ENCODE measurements at regions not wholly inside any gene's neighbourhood (a gene's known extent, or its start where the extent isn't known, plus 50 kb on each side); places are given as distances from the start of the nearest gene placed in this dataset.

DNA sequence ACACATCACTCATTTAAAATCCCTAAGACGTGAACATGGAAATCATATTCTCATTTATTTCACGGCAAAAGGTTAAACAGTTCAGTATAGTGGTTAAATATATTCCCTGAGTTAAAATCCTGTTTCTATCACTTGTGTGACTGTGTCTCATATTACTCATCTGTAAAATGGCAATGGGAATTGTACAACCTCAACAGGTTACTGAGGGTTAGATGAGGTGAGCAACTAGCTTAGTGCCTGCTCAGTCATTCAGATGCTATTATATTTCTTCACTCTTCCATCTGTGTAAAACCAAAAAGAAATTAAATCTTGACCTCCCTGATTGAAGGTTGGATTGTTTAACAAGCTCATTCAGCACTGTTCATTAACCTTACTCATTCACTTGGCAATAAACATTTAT is 212.4 kb upstream of the STK17B start:
- no peak for ATAC-seq
- intact Hi-C loops (cut with DNase I) = no loop called here
- 96 to 97% (median 96%) methylated on average over 2 of the region's 2 CpGs for WGBS, 4 donors

DNA sequence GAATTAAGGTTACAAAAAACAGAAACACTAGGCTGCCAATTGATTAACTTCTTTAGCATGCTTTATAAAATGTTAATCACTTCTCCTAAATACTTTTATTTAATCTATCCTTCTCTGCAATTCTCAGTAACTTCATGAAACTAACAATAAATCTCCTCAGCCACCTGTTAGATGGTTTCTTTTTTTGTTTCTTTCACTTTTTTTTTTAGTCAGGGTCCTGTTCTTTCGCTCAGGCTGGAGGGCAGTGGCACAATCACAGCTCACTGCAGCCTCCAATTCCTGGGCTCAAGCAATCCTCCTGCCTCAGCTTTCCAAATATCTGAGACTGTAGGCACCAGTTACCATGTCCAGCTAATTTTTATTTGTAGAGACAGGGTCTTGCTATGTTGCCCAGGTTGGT is 213.4 kb upstream of the STK17B start:
- H3K27me3 ChIP-seq = no peaks in the 10 kb centered on the region
- intact Hi-C loops (cut with DNase I) = no loop called here

More for the DNA sequence above, 212.4 kb upstream of the STK17B start:
- Histone ChIP-seq H3K27me3 (no peaks in the 10 kb centered on the region), H3K4me1 (peaks cover 0 to 31% (median 15%) of the 10 kb centered on the region in 12 donors), H3K27ac (no peak overlapping the region), H3K4me3 (no peak overlapping the region), H3K9me3 (no peaks in the 10 kb centered on the region), H3K36me3 (no peaks in the 10 kb centered on the region)
- no peak for DNase-seq
- no peak for TF ChIP-seq POLR2A (IDR thresholded peaks at IDR 0.05)
- TF ChIP-seq, protein P1, sequence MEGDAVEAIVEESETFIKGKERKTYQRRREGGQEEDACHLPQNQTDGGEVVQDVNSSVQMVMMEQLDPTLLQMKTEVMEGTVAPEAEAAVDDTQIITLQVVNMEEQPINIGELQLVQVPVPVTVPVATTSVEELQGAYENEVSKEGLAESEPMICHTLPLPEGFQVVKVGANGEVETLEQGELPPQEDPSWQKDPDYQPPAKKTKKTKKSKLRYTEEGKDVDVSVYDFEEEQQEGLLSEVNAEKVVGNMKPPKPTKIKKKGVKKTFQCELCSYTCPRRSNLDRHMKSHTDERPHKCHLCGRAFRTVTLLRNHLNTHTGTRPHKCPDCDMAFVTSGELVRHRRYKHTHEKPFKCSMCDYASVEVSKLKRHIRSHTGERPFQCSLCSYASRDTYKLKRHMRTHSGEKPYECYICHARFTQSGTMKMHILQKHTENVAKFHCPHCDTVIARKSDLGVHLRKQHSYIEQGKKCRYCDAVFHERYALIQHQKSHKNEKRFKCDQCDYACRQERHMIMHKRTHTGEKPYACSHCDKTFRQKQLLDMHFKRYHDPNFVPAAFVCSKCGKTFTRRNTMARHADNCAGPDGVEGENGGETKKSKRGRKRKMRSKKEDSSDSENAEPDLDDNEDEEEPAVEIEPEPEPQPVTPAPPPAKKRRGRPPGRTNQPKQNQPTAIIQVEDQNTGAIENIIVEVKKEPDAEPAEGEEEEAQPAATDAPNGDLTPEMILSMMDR (IDR thresholded peaks at IDR 0.05) = no peak

DNA sequence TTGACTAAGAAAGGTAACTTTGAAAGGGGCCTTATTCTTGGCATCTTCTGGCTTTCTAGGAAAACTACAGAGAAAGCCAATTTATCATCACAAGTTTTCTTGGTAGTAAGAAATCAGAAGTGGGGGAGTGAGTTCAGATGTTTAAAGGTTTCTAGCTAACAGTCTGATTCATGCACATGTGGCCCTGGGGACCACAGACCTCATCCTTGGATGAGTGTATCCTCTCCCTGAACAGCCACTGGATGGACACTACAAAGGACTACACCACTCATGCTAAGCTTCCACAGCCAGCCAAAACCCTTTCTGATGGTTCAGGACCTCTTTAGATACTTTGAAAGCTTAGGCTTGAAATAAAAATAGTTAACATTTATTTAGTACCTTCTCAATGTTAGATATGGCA is 218.3 kb upstream of the STK17B start:
- no peak for TF ChIP-seq POLR2A (IDR thresholded peaks at IDR 0.05)
- TF ChIP-seq, protein P1 (IDR thresholded peaks at IDR 0.05) = no peak
- intact Hi-C loops (cut with DNase I) = loop anchor here in 1 of 10 donors (5.0 kb wide), 1 partner anchor 47 kb away; no protein-coding TSS in a partner anchor
- no peak for DNase-seq
- no peaks in the 10 kb centered on the region for H3K36me3 ChIP-seq
- H3K9me3 ChIP-seq = no peaks in the 10 kb centered on the region
- H3K27me3 ChIP-seq = no peaks in the 10 kb centered on the region
- H3K4me3 ChIP-seq = no peak overlapping the region
- no peak overlapping the region for H3K27ac ChIP-seq
- ATAC-seq = no peak
- peaks cover 0 to 11% (median 0%) of the 10 kb centered on the region in 12 donors for H3K4me1 ChIP-seq

More for the DNA sequence above, 213.4 kb upstream of the STK17B start:
- no peaks in the 10 kb centered on the region for H3K9me3 ChIP-seq
- DNase-seq = no peak
- WGBS, 4 donors = 82 to 97% (median 95%) methylated on average over 1 of the region's 1 CpG
- ATAC-seq = no peak
- H3K27ac ChIP-seq = no peak overlapping the region
- peaks cover 0 to 30% (median 15%) of the 10 kb centered on the region in 12 donors for H3K4me1 ChIP-seq
- H3K4me3 ChIP-seq = no peak overlapping the region
- no peaks in the 10 kb centered on the region for H3K36me3 ChIP-seq
- no peak for TF ChIP-seq POLR2A (IDR thresholded peaks at IDR 0.05)
- TF ChIP-seq, protein P1 (IDR thresholded peaks at IDR 0.05) = no peak

DNA sequence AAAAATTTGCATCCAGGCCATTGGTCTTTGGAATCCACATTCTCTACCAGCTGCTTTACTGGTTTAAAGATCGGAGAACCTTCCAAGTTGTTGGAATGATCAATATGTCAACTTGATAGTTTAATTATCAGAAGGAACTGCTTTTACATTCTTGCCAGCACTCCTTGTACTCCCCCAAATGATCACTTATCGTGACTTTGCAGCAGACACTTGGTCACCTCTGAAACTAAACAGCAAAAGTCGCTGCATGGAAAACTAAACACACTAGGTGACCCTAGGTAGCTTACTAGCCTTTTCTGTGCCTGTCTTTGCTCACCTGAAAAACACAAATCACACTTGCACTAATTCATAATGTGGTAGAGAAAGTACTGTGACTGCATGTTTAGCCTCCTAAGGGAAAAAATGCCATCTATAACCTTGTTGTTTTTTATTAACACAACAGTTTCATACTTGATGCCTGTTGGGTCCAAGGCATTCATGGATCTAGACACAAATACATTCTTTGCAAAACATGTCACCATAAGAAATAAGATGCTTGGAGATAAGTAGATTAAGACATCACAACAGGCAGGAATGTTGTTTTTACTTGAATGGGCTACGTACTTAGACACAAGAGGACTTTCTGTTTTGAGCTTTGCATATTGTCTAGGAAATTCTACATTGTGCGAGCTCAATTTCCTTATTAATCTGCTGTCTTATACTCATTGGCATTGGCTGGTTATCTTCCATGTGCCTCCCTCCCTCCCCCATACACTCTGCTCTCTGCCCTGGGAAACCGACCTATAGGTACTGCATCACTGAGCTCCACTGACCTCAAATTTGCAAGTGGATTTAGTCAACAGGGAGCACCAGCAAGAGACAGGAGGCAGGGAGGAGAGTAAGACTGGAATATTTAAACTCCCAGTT is 219.1 kb upstream of the STK17B start:
- DNase-seq = no peak
- no peaks in the 10 kb centered on the region for H3K27me3 ChIP-seq
- no peak for TF ChIP-seq POLR2A (IDR thresholded peaks at IDR 0.05)
- TF ChIP-seq, protein P1 (IDR thresholded peaks at IDR 0.05) = no peak
- no peak overlapping the region for H3K27ac ChIP-seq
- peaks cover 0 to 12% (median 0%) of the 10 kb centered on the region in 12 donors for H3K4me1 ChIP-seq
- intact Hi-C loops (cut with DNase I) = loop anchor here in 1 of 10 donors (5.0 kb wide), 1 partner anchor 48 kb away; no protein-coding TSS in a partner anchor
- no peaks in the 10 kb centered on the region for H3K36me3 ChIP-seq
- no peaks in the 10 kb centered on the region for H3K9me3 ChIP-seq
- H3K4me3 ChIP-seq = no peak overlapping the region
- ATAC-seq = no peak
- WGBS, 4 donors = 83 to 92% (median 90%) methylated on average over 6 of the region's 6 CpGs
